ENCODE measurements at regions not wholly inside any gene's neighbourhood (a gene's known extent, or its start where the extent isn't known, plus 50 kb on each side); places are given as distances from the start of the nearest gene placed in this dataset.

DNA sequence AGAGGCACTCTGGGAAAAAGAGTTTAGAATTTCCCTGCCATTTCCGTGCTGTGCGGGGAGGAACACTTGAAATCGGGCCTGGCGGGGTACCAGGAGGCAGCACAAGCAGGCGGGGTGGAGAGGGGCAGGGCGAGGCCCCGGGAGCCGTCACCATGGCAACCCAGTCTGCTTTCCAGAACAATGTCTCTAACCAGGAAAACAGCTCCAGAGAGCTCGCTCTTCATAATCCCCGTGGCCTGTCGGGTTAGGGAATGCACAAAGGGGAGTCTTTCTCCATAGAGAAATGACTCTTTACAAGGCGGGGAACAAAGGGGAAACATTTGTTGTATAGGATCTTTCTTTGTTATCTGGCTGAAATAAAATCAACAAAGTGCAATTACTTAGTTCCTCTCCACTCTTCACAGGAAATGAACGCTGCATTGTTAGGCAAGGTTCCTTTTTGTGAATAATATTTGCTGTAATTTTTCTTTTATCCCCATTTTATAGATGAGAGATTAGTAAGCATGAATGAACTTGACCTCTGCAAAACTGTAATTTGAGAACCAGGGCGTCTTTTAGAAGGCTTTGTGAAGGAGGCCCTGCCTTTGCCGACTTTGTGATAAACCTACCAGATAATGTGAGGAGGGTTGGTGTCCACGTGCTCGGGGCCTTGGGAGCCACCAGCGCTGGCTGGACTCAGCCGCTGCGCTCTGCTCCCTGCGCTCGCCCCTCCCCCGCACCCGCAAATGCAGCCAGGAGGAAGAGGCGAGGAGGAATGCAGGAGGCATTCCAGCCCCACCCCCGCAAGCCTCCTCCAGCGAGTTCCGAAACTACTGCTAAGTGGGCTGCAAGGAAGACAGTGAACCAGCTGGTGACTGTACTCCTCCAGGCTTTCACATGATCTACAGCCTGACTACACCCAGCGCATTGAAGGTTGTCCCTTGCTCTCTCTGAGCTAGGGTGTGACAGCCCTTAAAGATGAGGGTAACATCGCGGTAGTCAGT is 105.2 kb upstream of the ATF7IP start:
- TF ChIP-seq TAF1 (IDR thresholded peaks at IDR 0.05; ENCODE audit: low read depth) (peak; percentile 52), REST (IDR thresholded peaks at IDR 0.05; ENCODE audit: low read depth) (no peak), YY1 (IDR thresholded peaks at IDR 0.05; ENCODE audit: low read depth) (peak; percentile 50), ZBTB7A (IDR thresholded peaks at IDR 0.05; ENCODE audit: low read depth) (0 out of 2 replicates have a peak, but pooled peaks have one; percentile 51), FOXM1 (IDR thresholded peaks at IDR 0.05; ENCODE audit: borderline replicate concordance, low read depth) (peak; percentile 27), TCF12 (IDR thresholded peaks at IDR 0.05; ENCODE audit: low read depth) (peak; percentile 90), RAD21 (IDR thresholded peaks at IDR 0.05; ENCODE audit: low read depth) (peak; percentile 49), NFIC (IDR thresholded peaks at IDR 0.05) (peak; percentile 83), TEAD4 (IDR thresholded peaks at IDR 0.05) (peak; percentile 100), CREB1 (IDR thresholded peaks at IDR 0.05; ENCODE audit: low read depth) (no peak), USF1 (IDR thresholded peaks at IDR 0.05) (peak; percentile 76), EP300 (IDR thresholded peaks at IDR 0.05; ENCODE audit: borderline replicate concordance) (peak; percentile 84), EGR1 (IDR thresholded peaks at IDR 0.05) (peak; percentile 99), CEBPB (IDR thresholded peaks at IDR 0.05) (peak; percentile 40; the same call in 1 of the 2 replicates)
- TF ChIP-seq, protein P1, sequence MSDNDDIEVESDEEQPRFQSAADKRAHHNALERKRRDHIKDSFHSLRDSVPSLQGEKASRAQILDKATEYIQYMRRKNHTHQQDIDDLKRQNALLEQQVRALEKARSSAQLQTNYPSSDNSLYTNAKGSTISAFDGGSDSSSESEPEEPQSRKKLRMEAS (IDR thresholded peaks at IDR 0.05): peak; percentile 99

DNA sequence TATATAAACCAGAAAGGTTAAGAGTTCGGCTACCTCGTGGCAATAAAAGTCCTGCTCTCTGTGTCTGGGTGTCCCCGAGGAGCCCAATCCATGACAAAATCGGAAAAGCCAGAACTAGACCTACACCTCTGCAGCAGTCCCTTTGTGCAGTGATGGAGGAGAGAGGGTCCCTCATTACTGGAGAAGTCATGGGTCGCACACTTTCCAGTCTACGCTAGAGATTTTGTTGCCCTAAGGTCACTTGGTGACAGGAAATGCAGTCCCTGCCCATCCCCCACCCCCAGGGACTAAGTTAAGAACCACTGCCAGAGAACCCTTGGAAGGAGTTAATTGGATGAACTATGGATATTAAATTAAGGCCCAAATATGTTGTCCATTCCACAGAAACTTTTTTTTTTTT is 104.4 kb upstream of the ATF7IP start:
- TF ChIP-seq EP300 (IDR thresholded peaks at IDR 0.05; ENCODE audit: borderline replicate concordance): no peak
- no peak for TF ChIP-seq TEAD4 (IDR thresholded peaks at IDR 0.05)
- no peak for TF ChIP-seq TAF1 (IDR thresholded peaks at IDR 0.05; ENCODE audit: low read depth)
- no peak for TF ChIP-seq CEBPB (IDR thresholded peaks at IDR 0.05)
- TF ChIP-seq REST (IDR thresholded peaks at IDR 0.05; ENCODE audit: low read depth): no peak
- TF ChIP-seq EGR1 (IDR thresholded peaks at IDR 0.05): no peak
- TF ChIP-seq, protein P1 (IDR thresholded peaks at IDR 0.05): no peak
- TF ChIP-seq NFIC (IDR thresholded peaks at IDR 0.05): no peak
- TF ChIP-seq FOXM1 (IDR thresholded peaks at IDR 0.05; ENCODE audit: borderline replicate concordance, low read depth): no peak
- no peak for TF ChIP-seq TCF12 (IDR thresholded peaks at IDR 0.05; ENCODE audit: low read depth)

GRCh38 chr12:14261861-14262260 is 103.6 kb upstream of the ATF7IP start:
- TF ChIP-seq USF1 (IDR thresholded peaks at IDR 0.05) (no peak), CREB1 (IDR thresholded peaks at IDR 0.05; ENCODE audit: low read depth) (no peak), EP300 (IDR thresholded peaks at IDR 0.05; ENCODE audit: borderline replicate concordance) (no peak), REST (IDR thresholded peaks at IDR 0.05; ENCODE audit: low read depth) (no peak), TAF1 (IDR thresholded peaks at IDR 0.05; ENCODE audit: low read depth) (no peak), FOXM1 (IDR thresholded peaks at IDR 0.05; ENCODE audit: borderline replicate concordance, low read depth) (no peak), CEBPB (IDR thresholded peaks at IDR 0.05) (no peak), RAD21 (IDR thresholded peaks at IDR 0.05; ENCODE audit: low read depth) (no peak), TCF12 (IDR thresholded peaks at IDR 0.05; ENCODE audit: low read depth) (no peak), ZBTB7A (IDR thresholded peaks at IDR 0.05; ENCODE audit: low read depth) (no peak), EGR1 (IDR thresholded peaks at IDR 0.05) (no peak), NFIC (IDR thresholded peaks at IDR 0.05) (no peak), TEAD4 (IDR thresholded peaks at IDR 0.05) (no peak), YY1 (IDR thresholded peaks at IDR 0.05; ENCODE audit: low read depth) (no peak)
- TF ChIP-seq, protein P1 (IDR thresholded peaks at IDR 0.05): no peak

Data from Ishikawa (cell line).